Fibroblast of skin of back (primary cell): ENCODE measurements at regions not wholly inside any gene's neighbourhood (a gene's known extent, or its start where the extent isn't known, plus 50 kb on each side); places are given as distances from the start of the nearest gene placed in this dataset.

Experiments used
- DNase-seq: peaks from one replicate; pipeline ENCODE4 v3.0.0-alpha.2; 2013

DNA sequence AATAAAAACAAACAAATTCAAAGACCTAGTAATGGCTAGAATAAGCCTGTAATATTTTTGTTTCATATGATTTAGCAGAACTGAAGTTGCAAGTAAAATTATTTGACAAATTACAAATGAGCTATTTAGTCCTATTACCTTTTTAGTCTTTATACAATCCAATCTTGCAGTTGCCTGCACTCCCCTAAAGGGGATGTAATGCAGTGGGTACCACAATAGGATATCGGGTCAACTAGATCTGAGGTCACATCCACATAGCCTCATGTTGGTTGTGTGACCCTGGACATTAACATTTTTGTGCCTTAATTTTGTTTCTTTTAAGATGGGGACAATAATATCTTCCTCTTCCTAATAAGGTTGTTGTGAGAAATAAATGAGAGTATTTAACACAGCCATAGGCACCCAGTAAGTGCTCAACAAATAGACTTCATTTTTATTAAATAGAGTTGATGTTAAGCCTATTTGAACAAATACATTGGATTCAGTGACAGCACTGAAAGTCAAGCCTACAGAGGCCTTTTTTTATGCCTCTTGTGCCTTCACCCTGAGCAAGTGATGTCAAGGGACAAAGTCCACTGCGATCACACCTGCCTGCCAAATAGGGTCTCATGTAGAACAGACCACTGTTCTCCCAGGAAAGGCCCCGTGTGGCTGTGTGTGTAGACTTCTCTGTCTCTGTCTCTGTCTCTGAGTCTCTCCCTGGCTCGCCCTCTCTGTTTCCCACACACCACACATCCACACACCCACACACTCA is 124.8 kb downstream of the EVX1 start:
- DNase-seq, result no peak

- DNase-seq, result no peak
These were observed 125.4 kb downstream of the EVX1 start for GRCh38 chr7:27367933-27368549.

- DNase-seq, result no peak
These were observed 132.6 kb downstream of the EVX1 start for GRCh38 chr7:27374958-27375841.

DNA sequence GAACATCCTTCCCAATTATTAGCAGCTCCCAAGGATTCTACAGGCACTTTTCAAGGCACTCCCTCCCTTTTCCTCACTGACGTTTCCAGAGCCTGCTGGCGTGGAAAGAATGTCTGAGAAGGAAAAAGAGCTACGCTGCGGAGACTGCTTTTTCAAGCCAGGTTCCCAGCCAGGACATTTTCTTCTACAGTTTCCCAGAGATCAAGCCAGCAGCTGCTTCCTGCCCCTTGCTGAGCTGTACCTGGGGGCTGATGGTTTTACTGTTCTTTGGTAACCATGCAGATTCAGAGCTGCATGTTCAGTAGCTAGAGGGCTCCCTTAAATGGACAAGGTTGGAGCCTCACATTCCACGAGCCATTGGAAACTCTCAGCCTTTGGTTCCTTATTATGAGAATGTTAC is 133.4 kb downstream of the EVX1 start:
- no peak for DNase-seq

DNA sequence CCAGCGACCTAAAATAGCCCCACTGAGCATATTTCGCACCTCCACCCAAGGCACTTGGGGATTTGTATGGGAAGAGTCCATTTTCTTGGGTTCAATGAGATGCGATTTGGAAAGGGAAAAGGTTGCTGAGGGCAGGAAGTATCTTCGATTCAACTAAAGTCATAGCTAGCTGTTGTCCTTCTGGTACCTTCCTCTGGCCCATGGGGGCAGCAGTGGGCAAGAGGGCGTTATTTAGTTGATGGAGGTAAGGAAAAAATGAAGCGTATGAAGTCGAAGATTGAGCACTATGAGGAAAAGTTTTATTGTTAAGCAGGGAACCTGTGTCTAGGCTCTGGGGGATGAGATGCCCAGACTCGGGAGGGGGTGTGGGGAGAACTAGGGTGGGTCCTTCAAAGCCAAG is 135.4 kb downstream of the EVX1 start:
- DNase-seq, result no peak

GRCh38 chr7:27382307-27382706 is 139.7 kb downstream of the EVX1 start:
- DNase-seq, result no peak

DNA sequence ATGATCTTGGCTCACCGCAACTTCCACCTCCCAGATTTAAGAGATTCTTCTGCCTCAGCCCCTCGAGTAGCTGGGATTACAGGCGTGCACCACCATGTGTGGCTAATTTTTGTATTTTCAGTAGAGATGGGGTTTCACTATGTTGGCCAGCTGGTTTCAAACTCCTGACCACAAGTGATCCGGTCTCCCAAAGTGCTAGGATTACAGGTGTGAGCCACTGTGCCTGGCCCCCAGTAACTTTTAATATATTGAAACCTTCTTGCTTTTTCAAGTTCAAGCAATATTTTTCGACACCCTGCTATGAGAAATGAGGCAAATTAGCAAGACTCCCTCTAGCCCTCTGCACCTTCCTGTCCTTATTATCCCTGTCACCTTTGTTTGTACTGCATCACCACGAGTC is 144.0 kb downstream of the EVX1 start:
- no peak for DNase-seq

GRCh38 chr7:27387864-27388263 is 145.3 kb downstream of the EVX1 start:
- DNase-seq, result no peak

GRCh38 chr7:27388561-27388960 is 146.0 kb downstream of the EVX1 start:
- DNase-seq, result no peak

- DNase-seq, result no peak
These were observed 146.9 kb downstream of the EVX1 start for GRCh38 chr7:27389496-27389895.

- DNase-seq, result no peak
These were observed 149.9 kb downstream of the EVX1 start for GRCh38 chr7:27392477-27392876.

GRCh38 chr7:27394871-27395270 is 152.3 kb downstream of the EVX1 start:
- DNase-seq, result no peak

DNA sequence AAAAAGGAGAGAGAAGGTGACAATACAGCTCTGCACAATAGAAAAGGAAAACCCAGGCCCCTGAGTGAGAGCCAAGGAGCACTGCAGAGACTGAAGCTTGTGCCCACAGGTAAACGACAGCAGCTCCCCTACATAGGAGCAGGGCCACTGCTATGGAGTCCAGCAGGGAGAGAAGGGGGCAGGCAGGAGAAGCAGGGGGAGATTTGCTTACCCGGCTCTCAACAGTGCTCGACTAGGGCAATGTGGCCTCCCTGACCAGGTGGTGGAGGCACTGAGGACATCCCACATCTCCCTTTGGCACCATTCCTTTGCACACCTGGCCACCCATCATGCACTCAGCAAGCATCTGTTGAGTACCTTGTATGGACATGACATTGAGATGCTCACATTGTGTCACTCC is 153.0 kb downstream of the EVX1 start:
- no peak for DNase-seq

DNA sequence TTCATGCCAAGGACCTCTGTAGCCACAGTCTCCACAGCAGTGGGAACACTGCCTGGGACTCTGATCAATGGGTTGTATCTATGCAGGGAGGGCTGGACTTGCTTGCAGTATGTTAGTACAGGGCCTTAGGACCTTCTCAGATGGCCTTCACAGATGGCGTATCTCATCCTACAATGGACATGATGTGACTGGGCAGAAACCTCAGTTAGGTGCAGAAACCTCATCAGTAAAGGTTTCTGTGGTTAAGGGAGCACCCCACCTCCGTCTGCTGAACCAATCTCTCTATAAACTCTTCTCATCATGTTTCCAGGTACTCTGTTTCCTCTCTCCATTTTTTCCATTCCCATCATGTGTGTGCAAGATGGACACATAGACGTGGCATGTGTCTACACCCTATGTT is 154.9 kb downstream of the EVX1 start:
- DNase-seq, result no peak

DNA sequence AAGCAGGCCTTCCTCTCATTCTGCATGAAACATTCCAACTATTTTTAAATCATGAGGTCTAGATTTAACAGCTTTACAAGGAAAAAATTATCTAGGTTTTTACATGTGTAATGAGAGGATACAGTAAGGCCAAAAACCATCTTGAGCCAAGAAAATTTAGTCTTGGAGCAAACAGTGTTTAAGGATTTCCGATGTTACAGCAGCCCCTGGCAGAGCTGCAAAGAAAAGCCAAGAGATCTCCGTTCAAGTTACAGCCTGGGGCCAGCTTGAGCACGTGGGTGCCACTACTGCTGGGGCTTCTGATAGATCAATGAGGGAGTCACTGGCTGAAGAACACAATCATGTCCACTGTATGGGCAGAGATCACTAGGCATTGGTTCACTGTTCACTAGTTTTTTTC is 156.2 kb downstream of the EVX1 start:
- no peak for DNase-seq

- no peak for DNase-seq
These were observed 157.4 kb downstream of the EVX1 start for GRCh38 chr7:27399791-27400567.

DNA sequence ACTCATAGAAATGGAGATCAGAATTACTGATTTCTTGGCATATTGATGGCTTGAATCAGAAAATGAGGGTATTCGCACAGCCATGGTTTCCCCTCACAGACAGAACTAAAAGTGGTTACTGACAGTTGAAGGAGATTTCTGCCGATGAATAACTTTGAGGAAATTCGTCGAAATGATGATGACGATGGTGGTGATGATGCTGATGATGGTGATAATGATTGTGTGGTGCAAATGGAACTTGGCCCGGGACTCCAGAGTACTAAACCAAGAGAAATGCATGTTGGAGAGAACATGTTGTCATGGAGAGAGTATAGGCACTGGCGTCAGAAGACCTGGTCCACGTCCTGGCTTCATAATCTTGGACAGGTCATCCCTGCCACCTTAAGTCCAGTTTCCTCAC is 163.2 kb downstream of the EVX1 start:
- no peak for DNase-seq

DNA sequence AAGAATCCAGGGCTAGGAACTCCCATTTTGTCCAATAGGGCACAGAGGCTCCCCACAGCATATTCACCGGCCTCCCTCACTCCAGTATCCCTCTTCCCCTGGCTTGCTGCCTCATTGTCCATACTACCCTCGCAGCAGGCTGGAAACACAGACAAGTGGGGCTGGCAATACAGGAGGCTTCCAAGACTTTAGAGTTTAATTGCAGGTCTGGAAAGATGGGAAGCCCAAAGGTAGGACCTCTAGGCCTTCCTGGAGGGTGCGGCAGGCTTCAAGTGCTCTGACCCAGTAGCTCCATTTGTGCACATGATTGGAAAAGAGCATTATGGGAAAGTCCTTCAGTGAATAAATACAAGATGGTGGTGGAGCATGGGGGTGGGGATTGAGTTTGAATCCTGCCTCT is 166.7 kb downstream of the EVX1 start:
- DNase-seq, result no peak

DNA sequence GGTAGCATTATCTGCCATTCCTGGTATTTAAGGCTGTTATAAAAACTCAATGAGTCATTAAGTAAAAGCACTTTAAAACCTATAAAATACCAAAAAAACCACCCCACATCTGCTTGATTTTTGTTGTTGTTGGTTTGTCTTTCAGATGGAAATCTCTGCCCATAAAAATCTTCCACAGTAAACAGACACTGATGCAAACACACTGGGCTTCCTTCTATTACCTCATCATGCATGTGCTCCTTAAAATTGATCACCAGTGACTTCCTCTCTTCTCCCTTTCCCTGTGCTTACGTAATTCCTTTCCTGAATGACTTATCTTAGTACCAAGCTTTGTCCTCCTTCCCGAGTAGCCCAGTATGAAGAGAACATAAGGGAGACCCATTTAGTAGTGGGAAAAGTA is 167.2 kb downstream of the EVX1 start:
- DNase-seq, result no peak

DNA sequence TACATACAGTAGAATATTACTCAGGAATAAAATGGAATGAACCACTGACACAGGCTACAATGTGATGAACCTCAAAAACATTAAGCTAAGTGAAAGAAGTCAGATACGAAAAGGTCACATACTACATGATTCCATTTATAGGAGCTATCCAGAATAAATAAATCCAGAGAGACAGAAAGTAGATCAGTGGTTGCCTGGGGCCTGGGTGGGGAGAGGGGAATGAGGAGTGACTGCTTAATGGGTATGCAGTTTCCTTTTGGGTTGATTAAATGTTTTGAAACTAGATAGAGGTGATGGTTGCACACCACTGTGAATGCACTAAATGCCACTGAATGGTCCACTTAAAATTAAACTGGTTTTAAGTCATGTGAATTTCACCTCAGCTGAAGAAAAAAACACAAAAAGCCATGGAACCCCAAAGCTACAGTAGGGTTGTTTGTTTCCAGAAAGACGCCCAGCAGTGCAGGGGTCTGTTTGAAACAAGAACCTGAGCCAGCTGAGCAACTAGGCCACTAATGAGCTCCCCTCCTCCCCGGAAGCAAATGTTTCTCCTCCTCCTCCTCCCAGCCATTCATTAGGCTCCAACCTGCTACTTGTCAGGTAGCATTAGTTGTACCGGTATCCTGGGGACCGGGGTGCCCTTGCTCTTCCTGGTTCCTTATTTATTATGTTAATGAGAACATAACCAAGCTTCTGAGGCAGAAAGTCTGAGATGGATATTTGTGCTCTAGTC is 168.4 kb downstream of the EVX1 start:
- DNase-seq, result no peak

GRCh38 chr7:27412164-27412563 is 169.6 kb downstream of the EVX1 start:
- no peak for DNase-seq

DNA sequence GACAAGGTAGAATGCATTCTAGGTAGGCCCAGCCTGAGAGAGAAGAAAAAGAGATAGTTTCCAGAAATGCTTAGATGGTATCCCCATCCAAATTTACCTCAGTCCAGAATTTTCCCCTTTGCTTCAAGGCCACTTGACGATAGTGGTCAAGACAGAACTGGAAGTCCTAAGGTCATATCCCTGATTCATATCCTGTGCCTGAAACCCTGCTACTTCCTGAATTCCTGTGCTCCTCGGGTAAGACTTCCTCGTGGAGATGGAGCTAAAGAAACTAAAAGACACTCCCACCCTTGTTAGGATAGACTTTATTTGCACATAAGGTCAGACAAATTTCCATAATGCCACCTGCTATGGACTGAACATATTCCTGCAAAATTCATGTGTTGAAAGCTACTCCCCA is 175.9 kb downstream of the EVX1 start:
- DNase-seq, result no peak
